Gastroesophageal sphincter (tissue), 3 donors: ENCODE measurements at regions not wholly inside any gene's neighbourhood (a gene's known extent, or its start where the extent isn't known, plus 50 kb on each side); places are given as distances from the start of the nearest gene placed in this dataset.

Source experiments
- POLR2A ChIP-seq, 2 donors: fragments of 450-650 bp; IDR thresholded peaks; one replicate each; pipeline ENCODE4 v1.6.1; 2017; ENCODE audit warnings: antibody characterized with exemption in 2 of 2, mild to moderate bottlenecking in 2 of 2, moderate library complexity in 1 of 2
- POLR2AphosphoS5 ChIP-seq: sonication (generic); formaldehyde crosslinking; IDR thresholded peaks from one replicate; pipeline ENCODE4 v1.6.1; 2017; ENCODE audit warnings: antibody characterized with exemption
- TF ChIP-seq, protein P1 (sequence below), 4 experiments: fragments of 200-600 bp in 2 of 4; fragments of 450-650 bp in 2 of 4; sonication (generic) in 1 of 4; IDR thresholded peaks; one replicate each; pipeline ENCODE4 v1.5.1; 2017 to 2019; ENCODE audit warnings: antibody characterized with exemption in 4 of 4, mild to moderate bottlenecking in 2 of 4, moderate library complexity in 2 of 4

DNA sequence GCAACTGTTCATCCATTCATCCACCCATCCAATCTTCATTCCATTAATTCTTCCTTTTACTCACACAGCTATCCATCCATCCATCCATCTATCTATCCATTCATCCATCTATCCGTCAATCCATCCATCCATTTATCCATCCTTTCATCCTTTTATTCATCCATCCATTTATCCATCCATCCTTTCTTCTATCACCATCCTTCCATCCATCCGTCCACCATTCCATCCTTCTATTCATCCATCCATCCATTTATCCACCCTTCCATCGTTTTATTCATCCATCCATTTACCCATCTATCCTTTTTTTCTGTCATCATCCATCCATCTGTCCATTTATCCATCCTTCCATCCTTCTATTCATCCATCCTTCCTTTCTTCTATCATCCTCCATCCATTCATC lies 73.0 kb upstream of the FOXF1 start:
- TF ChIP-seq, protein P1, sequence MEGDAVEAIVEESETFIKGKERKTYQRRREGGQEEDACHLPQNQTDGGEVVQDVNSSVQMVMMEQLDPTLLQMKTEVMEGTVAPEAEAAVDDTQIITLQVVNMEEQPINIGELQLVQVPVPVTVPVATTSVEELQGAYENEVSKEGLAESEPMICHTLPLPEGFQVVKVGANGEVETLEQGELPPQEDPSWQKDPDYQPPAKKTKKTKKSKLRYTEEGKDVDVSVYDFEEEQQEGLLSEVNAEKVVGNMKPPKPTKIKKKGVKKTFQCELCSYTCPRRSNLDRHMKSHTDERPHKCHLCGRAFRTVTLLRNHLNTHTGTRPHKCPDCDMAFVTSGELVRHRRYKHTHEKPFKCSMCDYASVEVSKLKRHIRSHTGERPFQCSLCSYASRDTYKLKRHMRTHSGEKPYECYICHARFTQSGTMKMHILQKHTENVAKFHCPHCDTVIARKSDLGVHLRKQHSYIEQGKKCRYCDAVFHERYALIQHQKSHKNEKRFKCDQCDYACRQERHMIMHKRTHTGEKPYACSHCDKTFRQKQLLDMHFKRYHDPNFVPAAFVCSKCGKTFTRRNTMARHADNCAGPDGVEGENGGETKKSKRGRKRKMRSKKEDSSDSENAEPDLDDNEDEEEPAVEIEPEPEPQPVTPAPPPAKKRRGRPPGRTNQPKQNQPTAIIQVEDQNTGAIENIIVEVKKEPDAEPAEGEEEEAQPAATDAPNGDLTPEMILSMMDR (IDR thresholded peaks at IDR 0.05) = no peak
- TF ChIP-seq POLR2AphosphoS5 = no peak
- TF ChIP-seq POLR2A (IDR thresholded peaks at IDR 0.05) = no peak
